ENCODE measurements at regions not wholly inside any gene's neighbourhood (a gene's known extent, or its start where the extent isn't known, plus 50 kb on each side); places are given as distances from the start of the nearest gene placed in this dataset.

DNA sequence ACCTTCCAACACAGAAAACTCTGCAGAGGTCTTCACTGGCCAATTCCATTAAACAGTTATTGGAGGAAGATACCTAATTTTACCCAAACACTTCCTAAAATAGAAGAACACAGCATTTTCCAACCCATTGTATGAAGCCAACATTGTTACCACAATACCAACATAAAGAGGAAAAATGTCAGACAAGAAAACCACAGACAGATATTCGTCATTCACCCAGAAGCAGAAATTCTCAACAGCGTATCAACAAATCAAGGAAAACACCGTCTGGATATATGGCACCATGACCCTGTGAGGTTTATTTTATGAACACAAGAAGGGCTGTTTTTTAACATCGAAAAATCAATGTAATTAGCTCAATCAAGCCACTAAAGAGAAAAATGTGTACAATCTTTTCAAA lies 255.6 kb downstream of the ASMT start:
- DNase-seq (ENCODE audit: low spot score), result no peak
- intact Hi-C loops (cut with micrococcal nuclease; ENCODE audit: unreplicated experiment), result no loop called here
- ChIA-PET CTCF (no interaction called here), POLR2A (ENCODE audit: low non-redundant PET) (no interaction called here)
- H3K4me3 ChIP-seq (ENCODE audit: low read depth, low read length, poor library complexity, severe bottlenecking), result no peak overlapping the region
- H3K27ac ChIP-seq (ENCODE audit: low read depth, low read length, poor library complexity, severe bottlenecking), result no peak overlapping the region
- no peaks in the 10 kb centered on the region for H3K36me3 ChIP-seq (ENCODE audit: insufficient read depth, low read length, poor library complexity, severe bottlenecking)
- BruUV-seq (replicated peaks), result no TSS peak
- H3K27me3 ChIP-seq (replicated peaks; ENCODE audit: insufficient read depth, low read depth, low read length, poor library complexity), result no peaks in the 10 kb centered on the region
- no peak for TF ChIP-seq EZH2 (IDR thresholded peaks at IDR 0.05; ENCODE audit: borderline replicate concordance, low read depth, low read length, poor library complexity, severe bottlenecking)
- TF ChIP-seq, protein P1, sequence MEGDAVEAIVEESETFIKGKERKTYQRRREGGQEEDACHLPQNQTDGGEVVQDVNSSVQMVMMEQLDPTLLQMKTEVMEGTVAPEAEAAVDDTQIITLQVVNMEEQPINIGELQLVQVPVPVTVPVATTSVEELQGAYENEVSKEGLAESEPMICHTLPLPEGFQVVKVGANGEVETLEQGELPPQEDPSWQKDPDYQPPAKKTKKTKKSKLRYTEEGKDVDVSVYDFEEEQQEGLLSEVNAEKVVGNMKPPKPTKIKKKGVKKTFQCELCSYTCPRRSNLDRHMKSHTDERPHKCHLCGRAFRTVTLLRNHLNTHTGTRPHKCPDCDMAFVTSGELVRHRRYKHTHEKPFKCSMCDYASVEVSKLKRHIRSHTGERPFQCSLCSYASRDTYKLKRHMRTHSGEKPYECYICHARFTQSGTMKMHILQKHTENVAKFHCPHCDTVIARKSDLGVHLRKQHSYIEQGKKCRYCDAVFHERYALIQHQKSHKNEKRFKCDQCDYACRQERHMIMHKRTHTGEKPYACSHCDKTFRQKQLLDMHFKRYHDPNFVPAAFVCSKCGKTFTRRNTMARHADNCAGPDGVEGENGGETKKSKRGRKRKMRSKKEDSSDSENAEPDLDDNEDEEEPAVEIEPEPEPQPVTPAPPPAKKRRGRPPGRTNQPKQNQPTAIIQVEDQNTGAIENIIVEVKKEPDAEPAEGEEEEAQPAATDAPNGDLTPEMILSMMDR (conservative IDR thresholded peaks at IDR 0.05; ENCODE audit: low read depth, low read length), result no peak
- no peaks in the 10 kb centered on the region for H3K9me3 ChIP-seq (ENCODE audit: low read depth, low read length, poor library complexity, severe bottlenecking)
- no peaks in the 10 kb centered on the region for H3K4me1 ChIP-seq (ENCODE audit: insufficient read depth, low read length, poor library complexity, severe bottlenecking)

DNA sequence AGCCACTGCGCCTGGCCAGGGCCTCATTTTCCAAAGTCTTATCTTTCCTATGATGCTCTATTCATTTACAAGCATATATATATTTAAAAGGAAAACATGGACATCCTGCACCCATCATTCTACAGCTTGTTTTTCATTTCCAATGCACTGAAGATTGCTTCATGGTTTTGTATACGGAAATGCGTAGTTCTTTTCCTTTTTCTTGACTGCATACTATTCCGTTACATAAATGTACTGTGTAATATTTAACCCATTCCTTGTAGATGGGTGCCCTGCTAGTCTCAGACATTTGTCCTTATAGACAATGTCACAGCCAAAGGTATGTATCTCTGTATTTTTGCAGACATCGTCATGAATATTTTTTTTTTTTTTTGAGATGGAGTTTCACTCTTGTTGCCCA lies 257.0 kb downstream of the ASMT start:
- no peak for DNase-seq (ENCODE audit: low spot score)
- Histone ChIP-seq H3K27me3 (replicated peaks; ENCODE audit: insufficient read depth, low read depth, low read length, poor library complexity) (no peaks in the 10 kb centered on the region), H3K27ac (ENCODE audit: low read depth, low read length, poor library complexity, severe bottlenecking) (no peak overlapping the region), H3K4me1 (ENCODE audit: insufficient read depth, low read length, poor library complexity, severe bottlenecking) (no peaks in the 10 kb centered on the region), H3K4me3 (ENCODE audit: low read depth, low read length, poor library complexity, severe bottlenecking) (no peak overlapping the region), H3K36me3 (ENCODE audit: insufficient read depth, low read length, poor library complexity, severe bottlenecking) (no peaks in the 10 kb centered on the region), H3K9me3 (ENCODE audit: low read depth, low read length, poor library complexity, severe bottlenecking) (no peaks in the 10 kb centered on the region)
- ChIA-PET POLR2A (ENCODE audit: low non-redundant PET) (no interaction called here), CTCF (no interaction called here)
- no peak for TF ChIP-seq EZH2 (IDR thresholded peaks at IDR 0.05; ENCODE audit: borderline replicate concordance, low read depth, low read length, poor library complexity, severe bottlenecking)
- TF ChIP-seq, protein P1 (conservative IDR thresholded peaks at IDR 0.05; ENCODE audit: low read depth, low read length), result no peak
- intact Hi-C loops (cut with micrococcal nuclease; ENCODE audit: unreplicated experiment), result no loop called here
- BruUV-seq (replicated peaks), result no TSS peak

DNA sequence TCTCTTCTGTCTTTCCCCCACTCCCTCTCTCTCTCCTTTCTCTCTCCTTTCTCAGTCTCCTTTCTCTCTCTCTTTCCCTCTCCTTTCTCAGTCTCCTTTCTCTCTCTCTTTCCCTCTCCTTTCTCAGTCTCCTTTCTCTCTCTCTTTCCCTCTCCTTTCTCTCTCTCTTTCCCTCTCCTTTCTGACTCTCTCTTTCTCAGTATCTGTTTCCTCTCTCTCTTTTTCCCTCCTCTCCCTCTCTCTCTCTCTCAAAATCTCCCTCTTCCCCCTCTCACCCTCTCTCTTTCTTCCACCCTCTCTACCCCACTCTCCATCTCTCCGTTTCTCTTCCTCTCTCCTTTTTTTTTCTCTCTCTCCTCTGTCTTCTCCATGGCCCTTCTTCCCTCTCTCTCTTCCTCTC lies 258.8 kb downstream of the ASMT start:
- intact Hi-C loops (cut with micrococcal nuclease; ENCODE audit: unreplicated experiment), result no loop called here
- no peaks in the 10 kb centered on the region for H3K9me3 ChIP-seq (ENCODE audit: low read depth, low read length, poor library complexity, severe bottlenecking)
- no peaks in the 10 kb centered on the region for H3K27me3 ChIP-seq (replicated peaks; ENCODE audit: insufficient read depth, low read depth, low read length, poor library complexity)
- POLR2A ChIA-PET (ENCODE audit: low non-redundant PET), result no interaction called here
- BruUV-seq (replicated peaks), result no TSS peak
- no peak overlapping the region for H3K4me3 ChIP-seq (ENCODE audit: low read depth, low read length, poor library complexity, severe bottlenecking)
- no peak for TF ChIP-seq EZH2 (IDR thresholded peaks at IDR 0.05; ENCODE audit: borderline replicate concordance, low read depth, low read length, poor library complexity, severe bottlenecking)
- TF ChIP-seq, protein P1 (conservative IDR thresholded peaks at IDR 0.05; ENCODE audit: low read depth, low read length), result no peak
- no peak for DNase-seq (ENCODE audit: low spot score)
- no peaks in the 10 kb centered on the region for H3K4me1 ChIP-seq (ENCODE audit: insufficient read depth, low read length, poor library complexity, severe bottlenecking)
- CTCF ChIA-PET, result no interaction called here
- H3K36me3 ChIP-seq (ENCODE audit: insufficient read depth, low read length, poor library complexity, severe bottlenecking), result no peaks in the 10 kb centered on the region
- no peak overlapping the region for H3K27ac ChIP-seq (ENCODE audit: low read depth, low read length, poor library complexity, severe bottlenecking)
